H1 (cell line): ENCODE measurements at regions not wholly inside any gene's neighbourhood (a gene's known extent, or its start where the extent isn't known, plus 50 kb on each side); places are given as distances from the start of the nearest gene placed in this dataset.

ENCODE experiments used
- HDAC6 ChIP-seq: IDR thresholded peaks from one replicate; pipeline ENCODE4 v1.7.1; 2012; ENCODE audit warnings: low read depth, mild to moderate bottlenecking, inconsistent platforms, low read length, moderate library complexity
- POLR2AphosphoS5 ChIP-seq: IDR thresholded peaks from 2 replicates; pipeline ENCODE4 v1.6.1; 2011; ENCODE audit warnings: low read depth, low read length

DNA sequence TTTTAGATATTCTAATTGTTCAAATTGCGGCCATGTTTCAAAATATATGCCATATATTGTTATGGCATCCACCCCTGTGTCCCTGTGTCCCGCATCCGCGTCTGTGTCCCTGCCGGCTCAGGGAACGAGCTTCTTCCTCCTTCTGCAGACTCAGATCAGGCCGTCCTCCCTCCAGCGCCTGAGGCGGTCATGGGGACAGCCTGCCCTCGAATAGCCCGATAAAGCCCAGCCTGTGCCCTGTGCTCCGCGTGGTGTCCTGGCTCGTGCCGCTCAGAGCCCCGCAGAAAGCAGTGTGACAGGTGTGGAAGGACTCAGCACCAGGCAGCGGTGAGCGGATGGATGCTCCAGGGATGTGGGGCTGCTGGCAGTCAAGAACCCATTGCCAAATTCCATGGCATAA, 663.4 kb upstream of the DEFB115 start:
- TF ChIP-seq POLR2AphosphoS5: no peak
- no peak for TF ChIP-seq HDAC6
